SK-N-SH (cell line): ENCODE measurements at regions not wholly inside any gene's neighbourhood (a gene's known extent, or its start where the extent isn't known, plus 50 kb on each side); places are given as distances from the start of the nearest gene placed in this dataset.

ENCODE experiments used
- CTCF ChIA-PET: fragments of 300-600, 350-600 bp; formaldehyde crosslinking; extraction: SDS; loops from one replicate; lab custom pipeline; 2021; lab: Yijun Ruan, JAX
- POLR2A ChIA-PET: fragments of 350-600 bp; sonication (Branson Sonifier 250); formaldehyde crosslinking; extraction: SDS; loops from one replicate; lab custom pipeline; 2020; ENCODE audit warnings: antibody characterized with exemption, inconsistent platforms; lab: Yijun Ruan, JAX
- DNase-seq: peaks from one replicate; pipeline ENCODE4 v3.0.0; 2012
- H2AFZ ChIP-seq: fragments of 200-600 bp; sonication (generic); 2 replicates; pipeline ENCODE4 v1.8.1; 2016; ENCODE audit warnings: antibody characterized with exemption, mild to moderate bottlenecking, low read depth
- H3F3A ChIP-seq: fragments of 200-600 bp; sonication (generic); replicated peaks from 2 replicates; pipeline ENCODE3; 2016; ENCODE audit warnings: antibody characterized with exemption, mild to moderate bottlenecking; ENCODE audit not compliant: insufficient read depth
- H3K27ac ChIP-seq, 2 experiments: fragments of 200-500 bp in 1 of 2; fragments of 200-600 bp in 1 of 2; sonication (Bioruptor generic) in 1 of 2; sonication (generic), shearing (Covaris generic) in 1 of 2; 2 replicates each; pipeline versions ENCODE4 v1.5.1 to v1.6.1; 2014 to 2016; ENCODE audit warnings: low read depth in 2 of 2, inconsistent platforms in 1 of 2, low read length in 1 of 2, mild to moderate bottlenecking in 1 of 2, mixed read lengths in 1 of 2
- H3K27me3 ChIP-seq: fragments of 200-600 bp; sonication (generic), shearing (Covaris generic); 2 replicates; pipeline ENCODE4 v1.6.1; 2016; ENCODE audit warnings: mixed run types; ENCODE audit not compliant: insufficient read depth
- H3K36me3 ChIP-seq, 2 experiments: fragments of 200-500 bp in 1 of 2; fragments of 200-600 bp in 1 of 2; sonication (Bioruptor generic) in 1 of 2; sonication (generic) in 1 of 2; replicated peaks in 1 of 2; 2 replicates each; pipeline versions ENCODE3 to v1.5.1; 2014 to 2016; ENCODE audit warnings: low read length in 1 of 2, mild to moderate bottlenecking in 1 of 2; ENCODE audit not compliant: insufficient read depth in 2 of 2, control insufficient read depth in 1 of 2
- H3K4me1 ChIP-seq, 2 experiments: fragments of 200-500 bp in 1 of 2; fragments of 200-600 bp in 1 of 2; sonication (Bioruptor generic) in 1 of 2; sonication (generic), shearing (Covaris generic) in 1 of 2; 2 replicates each; pipeline versions ENCODE4 v1.5.1 to v1.6.1; 2014 to 2016; ENCODE audit warnings: low read depth in 1 of 2, low read length in 1 of 2, mixed run types in 1 of 2; ENCODE audit not compliant: insufficient read depth in 2 of 2, control insufficient read depth in 1 of 2
- H3K4me2 ChIP-seq: fragments of 200-600 bp; sonication (generic), shearing (Covaris generic); 2 replicates; pipeline ENCODE4 v1.6.1; 2017; ENCODE audit warnings: mixed run types
- H3K4me3 ChIP-seq, 2 experiments: fragments of 200-500 bp in 1 of 2; fragments of 200-600 bp in 1 of 2; sonication (Bioruptor generic) in 1 of 2; sonication (generic), shearing (Covaris generic) in 1 of 2; 2 replicates each; pipeline versions ENCODE4 v1.5.1 to v1.8.1; 2014 to 2016; ENCODE audit warnings: low read depth in 2 of 2, inconsistent platforms in 1 of 2, low read length in 1 of 2, mild to moderate bottlenecking in 1 of 2, mixed read lengths in 1 of 2, moderate library complexity in 1 of 2
- H3K79me2 ChIP-seq: fragments of 200-600 bp; sonication (generic); 2 replicates; pipeline ENCODE4 v1.8.1; 2017; ENCODE audit warnings: mild to moderate bottlenecking; ENCODE audit not compliant: insufficient read depth
- H3K9ac ChIP-seq: fragments of 200-600 bp; sonication (generic); 2 replicates; pipeline ENCODE4 v1.6.1; 2017; ENCODE audit warnings: mixed run types
- H3K9me2 ChIP-seq: fragments of 200-600 bp; sonication (generic); 2 replicates; pipeline ENCODE4 v1.6.1; 2017; ENCODE audit warnings: mixed run types
- H3K9me3 ChIP-seq: fragments of 200-600 bp; sonication (generic); 2 replicates; pipeline ENCODE4 v1.6.1; 2017; ENCODE audit warnings: mixed run types, mild to moderate bottlenecking, moderate library complexity
- H4K20me1 ChIP-seq: fragments of 200-600 bp; sonication (generic); 2 replicates; pipeline ENCODE4 v1.6.1; 2017; ENCODE audit warnings: mild to moderate bottlenecking, mixed run types; ENCODE audit not compliant: insufficient read depth
- ELF1 ChIP-seq: IDR thresholded peaks from 2 replicates; pipeline ENCODE4 v1.4.0; 2012
- EZH2phosphoT487 ChIP-seq: fragments of 200-600 bp; sonication (generic); IDR thresholded peaks from 2 replicates; pipeline ENCODE4 v1.6.1; 2017; ENCODE audit warnings: low read depth, mixed run types, mild to moderate bottlenecking, antibody characterized with exemption, moderate library complexity, borderline replicate concordance
- FOXJ3 ChIP-seq: sonication (generic); formaldehyde crosslinking; IDR thresholded peaks from 2 replicates; pipeline ENCODE4 v1.5.1; 2020; ENCODE audit warnings: mild to moderate bottlenecking, missing genetic modification reagents
- GATA2 ChIP-seq: sonication (generic); formaldehyde crosslinking; IDR thresholded peaks from 2 replicates; pipeline ENCODE4 v1.5.0; 2020; ENCODE audit warnings: mild to moderate bottlenecking, missing genetic modification reagents
- MEF2A ChIP-seq: IDR thresholded peaks from 2 replicates; pipeline ENCODE4 v1.4.0; 2012; ENCODE audit warnings: low read depth, borderline replicate concordance
- MXI1 ChIP-seq: IDR thresholded peaks from 2 replicates; pipeline ENCODE4 v1.6.1; 2012; ENCODE audit warnings: mild to moderate bottlenecking, low read depth, low read length, improper control_type of control experiment
- NFIC ChIP-seq: IDR thresholded peaks from 2 replicates; pipeline ENCODE4 v1.4.0; 2012; ENCODE audit warnings: borderline replicate concordance
- NRF1 ChIP-seq: IDR thresholded peaks from 2 replicates; pipeline ENCODE4 v1.6.1; 2012; ENCODE audit warnings: low read depth, mild to moderate bottlenecking, low read length
- RFX5 ChIP-seq: IDR thresholded peaks from 2 replicates; pipeline ENCODE4 v1.6.1; 2012; ENCODE audit warnings: mild to moderate bottlenecking, improper control_type of control experiment, low read length
- SIN3A ChIP-seq: IDR thresholded peaks from 2 replicates; pipeline ENCODE4 v1.6.1; 2012; ENCODE audit warnings: low read depth, mild to moderate bottlenecking, low read length, moderate library complexity, borderline replicate concordance
- SMC3 ChIP-seq: IDR thresholded peaks from 2 replicates; pipeline ENCODE4 v1.6.1; 2012; ENCODE audit warnings: low read depth, low read length, improper control_type of control experiment
- TEAD4 ChIP-seq: IDR thresholded peaks from 2 replicates; pipeline ENCODE4 v1.4.0; 2012; ENCODE audit warnings: mild to moderate bottlenecking, borderline replicate concordance; ENCODE audit not compliant: insufficient read depth
- YY1 ChIP-seq: IDR thresholded peaks from 2 replicates; pipeline ENCODE4 v1.4.0; 2012; ENCODE audit warnings: low read depth, mild to moderate bottlenecking
- WGBS: methylation state at CpG from one replicate; pipeline ENCODE4 v1.1.6; 2017; ENCODE audit warnings: low lambda C conversion rate; 5-methylcytosine and 5-hydroxymethylcytosine counted together
- TF ChIP-seq, protein P1 (sequence below): IDR thresholded peaks from 2 replicates; pipeline ENCODE4 v1.4.0; 2012; ENCODE audit warnings: low read depth
- TF ChIP-seq, protein P2 (sequence below): fragments of 150-350 bp; IDR thresholded peaks from 2 replicates; pipeline ENCODE4 v1.6.1; 2016; ENCODE audit warnings: mild to moderate bottlenecking, low read depth, low read length
- TF ChIP-seq, protein P3 (sequence below): IDR thresholded peaks from 2 replicates; pipeline ENCODE4 v1.4.0; 2012; ENCODE audit warnings: low read depth, borderline replicate concordance
- TF ChIP-seq, protein P4 (sequence below): IDR thresholded peaks from 2 replicates; pipeline ENCODE4 v1.6.1; 2012; ENCODE audit warnings: mild to moderate bottlenecking, low read depth, low read length, moderate library complexity
- TF ChIP-seq, protein P5 (sequence below): IDR thresholded peaks from 2 replicates; pipeline ENCODE4; 2012
- TF ChIP-seq, protein P6 (sequence below): IDR thresholded peaks from 2 replicates; pipeline ENCODE4 v1.4.0; 2012; ENCODE audit warnings: low read depth, borderline replicate concordance

DNA sequence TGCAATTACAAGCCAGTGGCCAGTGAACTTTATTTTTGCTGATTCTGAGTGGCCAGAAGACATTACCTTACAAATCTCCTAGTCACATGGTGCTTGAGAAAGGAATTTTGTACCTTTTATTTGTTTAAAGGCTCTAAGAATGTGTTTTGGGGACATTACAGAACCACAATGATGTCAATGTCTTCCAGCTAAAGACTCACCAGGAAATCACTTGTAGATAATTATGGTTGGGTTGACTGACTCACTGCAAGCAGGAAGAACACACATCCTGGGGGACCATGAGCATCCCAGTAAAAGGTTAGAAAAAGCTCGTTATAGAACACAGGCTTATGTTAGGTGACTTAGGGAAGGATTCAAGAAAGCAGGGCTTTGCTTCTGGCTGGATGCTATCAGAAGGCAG is 119.4 kb upstream of the FAM9B start:
- 7% methylated on average over 1 of the region's 1 CpG for WGBS
- TF ChIP-seq, protein P1, sequence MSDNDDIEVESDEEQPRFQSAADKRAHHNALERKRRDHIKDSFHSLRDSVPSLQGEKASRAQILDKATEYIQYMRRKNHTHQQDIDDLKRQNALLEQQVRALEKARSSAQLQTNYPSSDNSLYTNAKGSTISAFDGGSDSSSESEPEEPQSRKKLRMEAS, result no peak
- TF ChIP-seq RFX5 (no peak), SIN3A (no peak), SMC3 (no peak), ELF1 (no peak), GATA2 (no peak), NRF1 (no peak)
- TF ChIP-seq, protein P2, sequence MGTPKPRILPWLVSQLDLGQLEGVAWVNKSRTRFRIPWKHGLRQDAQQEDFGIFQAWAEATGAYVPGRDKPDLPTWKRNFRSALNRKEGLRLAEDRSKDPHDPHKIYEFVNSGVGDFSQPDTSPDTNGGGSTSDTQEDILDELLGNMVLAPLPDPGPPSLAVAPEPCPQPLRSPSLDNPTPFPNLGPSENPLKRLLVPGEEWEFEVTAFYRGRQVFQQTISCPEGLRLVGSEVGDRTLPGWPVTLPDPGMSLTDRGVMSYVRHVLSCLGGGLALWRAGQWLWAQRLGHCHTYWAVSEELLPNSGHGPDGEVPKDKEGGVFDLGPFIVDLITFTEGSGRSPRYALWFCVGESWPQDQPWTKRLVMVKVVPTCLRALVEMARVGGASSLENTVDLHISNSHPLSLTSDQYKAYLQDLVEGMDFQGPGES, result no peak
- H3K4me2 ChIP-seq, result no peak overlapping the region
- H3F3A ChIP-seq, result no peaks in the 10 kb centered on the region
- H3K9ac ChIP-seq, result no peak overlapping the region
- no peaks in the 10 kb centered on the region for H3K27me3 ChIP-seq
- no peaks in the 10 kb centered on the region for H4K20me1 ChIP-seq
- POLR2A ChIA-PET, result no interaction called here
- H3K4me3 ChIP-seq, result no peak overlapping the region
- no peak overlapping the region for H2AFZ ChIP-seq
- no peaks in the 10 kb centered on the region for H3K79me2 ChIP-seq
- no peak overlapping the region for H3K27ac ChIP-seq
- no peaks in the 10 kb centered on the region for H3K36me3 ChIP-seq
- no peak for DNase-seq
- CTCF ChIA-PET, result no interaction called here
- H3K9me2 ChIP-seq, result no peaks in the 10 kb centered on the region
- no peaks in the 10 kb centered on the region for H3K4me1 ChIP-seq
- H3K9me3 ChIP-seq, result no peaks in the 10 kb centered on the region

DNA sequence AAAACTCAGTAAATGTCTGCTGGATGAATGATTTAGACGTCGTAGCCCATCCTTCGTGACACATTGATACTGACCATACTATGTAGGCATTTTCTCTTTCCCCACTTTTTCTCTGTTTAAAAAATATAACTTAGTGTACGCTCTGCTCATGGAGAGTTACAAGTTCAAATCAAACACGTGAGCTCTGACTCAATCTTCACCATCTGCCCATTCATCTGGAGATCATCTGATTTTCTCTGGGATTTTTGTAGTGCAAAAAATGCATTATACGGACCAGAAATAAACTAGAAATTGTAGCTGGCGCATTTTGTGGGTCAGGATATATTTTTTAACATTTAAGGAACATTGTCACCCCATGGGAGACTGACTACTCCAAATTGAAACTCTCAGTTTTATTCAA is 124.7 kb upstream of the FAM9B start:
- Histone ChIP-seq H3K27ac (no peak overlapping the region), H3K9me2 (no peaks in the 10 kb centered on the region), H4K20me1 (no peaks in the 10 kb centered on the region), H3K79me2 (no peaks in the 10 kb centered on the region), H2AFZ (no peak overlapping the region), H3K27me3 (no peaks in the 10 kb centered on the region), H3K9me3 (no peaks in the 10 kb centered on the region), H3K4me3 (no peak overlapping the region), H3K36me3 (no peaks in the 10 kb centered on the region), H3K4me1 (no peaks in the 10 kb centered on the region; a peak in 1 of 4 replicates), H3K4me2 (no peak overlapping the region), H3K9ac (no peak overlapping the region), H3F3A (no peaks in the 10 kb centered on the region)
- ChIA-PET CTCF (no interaction called here), POLR2A (no interaction called here)
- no peak for DNase-seq
- WGBS, result 31% methylated on average over 7 of the region's 7 CpGs
- TF ChIP-seq MXI1 (no peak), EZH2phosphoT487 (no peak), NFIC (no peak), NRF1 (no peak), TEAD4 (no peak), MEF2A (no peak), SMC3 (no peak), GATA2 (no peak), YY1 (no peak), FOXJ3 (CRISPR knock-in tag) (no peak)
- TF ChIP-seq, protein P3, sequence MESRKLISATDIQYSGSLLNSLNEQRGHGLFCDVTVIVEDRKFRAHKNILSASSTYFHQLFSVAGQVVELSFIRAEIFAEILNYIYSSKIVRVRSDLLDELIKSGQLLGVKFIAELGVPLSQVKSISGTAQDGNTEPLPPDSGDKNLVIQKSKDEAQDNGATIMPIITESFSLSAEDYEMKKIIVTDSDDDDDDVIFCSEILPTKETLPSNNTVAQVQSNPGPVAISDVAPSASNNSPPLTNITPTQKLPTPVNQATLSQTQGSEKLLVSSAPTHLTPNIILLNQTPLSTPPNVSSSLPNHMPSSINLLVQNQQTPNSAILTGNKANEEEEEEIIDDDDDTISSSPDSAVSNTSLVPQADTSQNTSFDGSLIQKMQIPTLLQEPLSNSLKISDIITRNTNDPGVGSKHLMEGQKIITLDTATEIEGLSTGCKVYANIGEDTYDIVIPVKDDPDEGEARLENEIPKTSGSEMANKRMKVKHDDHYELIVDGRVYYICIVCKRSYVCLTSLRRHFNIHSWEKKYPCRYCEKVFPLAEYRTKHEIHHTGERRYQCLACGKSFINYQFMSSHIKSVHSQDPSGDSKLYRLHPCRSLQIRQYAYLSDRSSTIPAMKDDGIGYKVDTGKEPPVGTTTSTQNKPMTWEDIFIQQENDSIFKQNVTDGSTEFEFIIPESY, result no peak
- TF ChIP-seq, protein P4, sequence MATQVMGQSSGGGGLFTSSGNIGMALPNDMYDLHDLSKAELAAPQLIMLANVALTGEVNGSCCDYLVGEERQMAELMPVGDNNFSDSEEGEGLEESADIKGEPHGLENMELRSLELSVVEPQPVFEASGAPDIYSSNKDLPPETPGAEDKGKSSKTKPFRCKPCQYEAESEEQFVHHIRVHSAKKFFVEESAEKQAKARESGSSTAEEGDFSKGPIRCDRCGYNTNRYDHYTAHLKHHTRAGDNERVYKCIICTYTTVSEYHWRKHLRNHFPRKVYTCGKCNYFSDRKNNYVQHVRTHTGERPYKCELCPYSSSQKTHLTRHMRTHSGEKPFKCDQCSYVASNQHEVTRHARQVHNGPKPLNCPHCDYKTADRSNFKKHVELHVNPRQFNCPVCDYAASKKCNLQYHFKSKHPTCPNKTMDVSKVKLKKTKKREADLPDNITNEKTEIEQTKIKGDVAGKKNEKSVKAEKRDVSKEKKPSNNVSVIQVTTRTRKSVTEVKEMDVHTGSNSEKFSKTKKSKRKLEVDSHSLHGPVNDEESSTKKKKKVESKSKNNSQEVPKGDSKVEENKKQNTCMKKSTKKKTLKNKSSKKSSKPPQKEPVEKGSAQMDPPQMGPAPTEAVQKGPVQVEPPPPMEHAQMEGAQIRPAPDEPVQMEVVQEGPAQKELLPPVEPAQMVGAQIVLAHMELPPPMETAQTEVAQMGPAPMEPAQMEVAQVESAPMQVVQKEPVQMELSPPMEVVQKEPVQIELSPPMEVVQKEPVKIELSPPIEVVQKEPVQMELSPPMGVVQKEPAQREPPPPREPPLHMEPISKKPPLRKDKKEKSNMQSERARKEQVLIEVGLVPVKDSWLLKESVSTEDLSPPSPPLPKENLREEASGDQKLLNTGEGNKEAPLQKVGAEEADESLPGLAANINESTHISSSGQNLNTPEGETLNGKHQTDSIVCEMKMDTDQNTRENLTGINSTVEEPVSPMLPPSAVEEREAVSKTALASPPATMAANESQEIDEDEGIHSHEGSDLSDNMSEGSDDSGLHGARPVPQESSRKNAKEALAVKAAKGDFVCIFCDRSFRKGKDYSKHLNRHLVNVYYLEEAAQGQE, result no peak
- TF ChIP-seq, protein P5, sequence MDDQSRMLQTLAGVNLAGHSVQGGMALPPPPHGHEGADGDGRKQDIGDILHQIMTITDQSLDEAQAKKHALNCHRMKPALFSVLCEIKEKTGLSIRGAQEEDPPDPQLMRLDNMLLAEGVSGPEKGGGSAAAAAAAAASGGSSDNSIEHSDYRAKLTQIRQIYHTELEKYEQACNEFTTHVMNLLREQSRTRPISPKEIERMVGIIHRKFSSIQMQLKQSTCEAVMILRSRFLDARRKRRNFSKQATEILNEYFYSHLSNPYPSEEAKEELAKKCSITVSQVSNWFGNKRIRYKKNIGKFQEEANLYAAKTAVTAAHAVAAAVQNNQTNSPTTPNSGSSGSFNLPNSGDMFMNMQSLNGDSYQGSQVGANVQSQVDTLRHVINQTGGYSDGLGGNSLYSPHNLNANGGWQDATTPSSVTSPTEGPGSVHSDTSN, result no peak
- TF ChIP-seq, protein P6, sequence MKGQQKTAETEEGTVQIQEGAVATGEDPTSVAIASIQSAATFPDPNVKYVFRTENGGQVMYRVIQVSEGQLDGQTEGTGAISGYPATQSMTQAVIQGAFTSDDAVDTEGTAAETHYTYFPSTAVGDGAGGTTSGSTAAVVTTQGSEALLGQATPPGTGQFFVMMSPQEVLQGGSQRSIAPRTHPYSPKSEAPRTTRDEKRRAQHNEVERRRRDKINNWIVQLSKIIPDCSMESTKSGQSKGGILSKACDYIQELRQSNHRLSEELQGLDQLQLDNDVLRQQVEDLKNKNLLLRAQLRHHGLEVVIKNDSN, result no peak
